ENCODE measurements at regions not wholly inside any gene's neighbourhood (a gene's known extent, or its start where the extent isn't known, plus 50 kb on each side); places are given as distances from the start of the nearest gene placed in this dataset.
A peak's percentile ranks its signal among the peaks of the same experiment; 100 is the strongest.

DNA sequence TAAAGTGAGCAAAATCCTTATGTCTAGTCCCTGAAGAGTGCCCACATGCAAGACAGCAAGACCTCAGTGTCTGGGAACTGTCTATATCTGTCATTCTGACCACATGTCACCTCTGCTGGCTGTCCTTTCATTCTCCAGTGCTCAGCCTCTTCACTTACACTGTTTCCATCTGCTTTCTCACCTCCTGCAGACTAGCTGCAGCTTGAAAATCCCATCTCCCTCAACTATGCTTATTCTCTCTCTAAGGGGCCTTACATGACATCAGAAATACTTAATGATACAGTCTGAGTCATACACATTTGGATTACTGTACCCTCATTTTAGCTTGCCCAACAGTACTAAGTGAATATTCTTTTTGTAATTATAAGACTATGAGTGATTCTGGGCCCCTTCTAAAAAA lies 587.8 kb downstream of the EPM2A start:
- H3K4me3 Mint-ChIP-seq: no peak overlapping the region
- no peaks in the 10 kb centered on the region for H3K9me3 Mint-ChIP-seq
- no peak for DNase-seq (ENCODE audit: low spot score)
- no peaks in the 10 kb centered on the region for H3K36me3 Mint-ChIP-seq
- POLR2A ChIA-PET: interaction anchor here (0.6 kb wide), 1 partner anchor 18 kb away, joined by 6 read pairs; no protein-coding TSS in a partner anchor
- TF ChIP-seq, protein P1, sequence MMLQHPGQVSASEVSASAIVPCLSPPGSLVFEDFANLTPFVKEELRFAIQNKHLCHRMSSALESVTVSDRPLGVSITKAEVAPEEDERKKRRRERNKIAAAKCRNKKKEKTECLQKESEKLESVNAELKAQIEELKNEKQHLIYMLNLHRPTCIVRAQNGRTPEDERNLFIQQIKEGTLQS (CRISPR knock-in tag; conservative IDR thresholded peaks at IDR 0.05): no peak
- TF ChIP-seq OVOL2 (CRISPR knock-in tag; IDR thresholded peaks at IDR 0.05; ENCODE audit: borderline replicate concordance) (no peak), SMAD3 (CRISPR knock-in tag; IDR thresholded peaks at IDR 0.05; ENCODE audit: borderline replicate concordance) (no peak), ZBTB21 (CRISPR knock-in tag; IDR thresholded peaks at IDR 0.05; ENCODE audit: borderline replicate concordance) (no peak), MXD4 (CRISPR knock-in tag; IDR thresholded peaks at IDR 0.05; ENCODE audit: borderline replicate concordance) (no peak), CBFB (CRISPR knock-in tag; IDR thresholded peaks at IDR 0.05; ENCODE audit: low read depth) (no peak), NFE2L1 (CRISPR knock-in tag; IDR thresholded peaks at IDR 0.05) (no peak), ZNF416 (CRISPR knock-in tag; IDR thresholded peaks at IDR 0.05) (no peak), GABPB1 (CRISPR knock-in tag; IDR thresholded peaks at IDR 0.05) (no peak), ZNF317 (CRISPR knock-in tag; IDR thresholded peaks at IDR 0.05; ENCODE audit: borderline replicate concordance, low read depth) (no peak), CREB1 (CRISPR knock-in tag; IDR thresholded peaks at IDR 0.05) (no peak), NR1H2 (CRISPR knock-in tag; IDR thresholded peaks at IDR 0.05) (no peak), ZNF121 (CRISPR knock-in tag; IDR thresholded peaks at IDR 0.05) (no peak)
- TF ChIP-seq, protein P2, sequence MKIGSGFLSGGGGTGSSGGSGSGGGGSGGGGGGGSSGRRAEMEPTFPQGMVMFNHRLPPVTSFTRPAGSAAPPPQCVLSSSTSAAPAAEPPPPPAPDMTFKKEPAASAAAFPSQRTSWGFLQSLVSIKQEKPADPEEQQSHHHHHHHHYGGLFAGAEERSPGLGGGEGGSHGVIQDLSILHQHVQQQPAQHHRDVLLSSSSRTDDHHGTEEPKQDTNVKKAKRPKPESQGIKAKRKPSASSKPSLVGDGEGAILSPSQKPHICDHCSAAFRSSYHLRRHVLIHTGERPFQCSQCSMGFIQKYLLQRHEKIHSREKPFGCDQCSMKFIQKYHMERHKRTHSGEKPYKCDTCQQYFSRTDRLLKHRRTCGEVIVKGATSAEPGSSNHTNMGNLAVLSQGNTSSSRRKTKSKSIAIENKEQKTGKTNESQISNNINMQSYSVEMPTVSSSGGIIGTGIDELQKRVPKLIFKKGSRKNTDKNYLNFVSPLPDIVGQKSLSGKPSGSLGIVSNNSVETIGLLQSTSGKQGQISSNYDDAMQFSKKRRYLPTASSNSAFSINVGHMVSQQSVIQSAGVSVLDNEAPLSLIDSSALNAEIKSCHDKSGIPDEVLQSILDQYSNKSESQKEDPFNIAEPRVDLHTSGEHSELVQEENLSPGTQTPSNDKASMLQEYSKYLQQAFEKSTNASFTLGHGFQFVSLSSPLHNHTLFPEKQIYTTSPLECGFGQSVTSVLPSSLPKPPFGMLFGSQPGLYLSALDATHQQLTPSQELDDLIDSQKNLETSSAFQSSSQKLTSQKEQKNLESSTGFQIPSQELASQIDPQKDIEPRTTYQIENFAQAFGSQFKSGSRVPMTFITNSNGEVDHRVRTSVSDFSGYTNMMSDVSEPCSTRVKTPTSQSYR (CRISPR knock-in tag; IDR thresholded peaks at IDR 0.05): no peak
- TF ChIP-seq, protein P3, sequence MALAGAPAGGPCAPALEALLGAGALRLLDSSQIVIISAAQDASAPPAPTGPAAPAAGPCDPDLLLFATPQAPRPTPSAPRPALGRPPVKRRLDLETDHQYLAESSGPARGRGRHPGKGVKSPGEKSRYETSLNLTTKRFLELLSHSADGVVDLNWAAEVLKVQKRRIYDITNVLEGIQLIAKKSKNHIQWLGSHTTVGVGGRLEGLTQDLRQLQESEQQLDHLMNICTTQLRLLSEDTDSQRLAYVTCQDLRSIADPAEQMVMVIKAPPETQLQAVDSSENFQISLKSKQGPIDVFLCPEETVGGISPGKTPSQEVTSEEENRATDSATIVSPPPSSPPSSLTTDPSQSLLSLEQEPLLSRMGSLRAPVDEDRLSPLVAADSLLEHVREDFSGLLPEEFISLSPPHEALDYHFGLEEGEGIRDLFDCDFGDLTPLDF (CRISPR knock-in tag; IDR thresholded peaks at IDR 0.05): no peak
- no peaks in the 10 kb centered on the region for H3K27me3 Mint-ChIP-seq (ENCODE audit: low read depth)
- ATAC-seq: no peak
- H3K4me1 Mint-ChIP-seq: peaks cover 28% of the 10 kb centered on the region
- H3K27ac Mint-ChIP-seq: no peak overlapping the region
- CTCF ChIA-PET: no interaction called here

DNA sequence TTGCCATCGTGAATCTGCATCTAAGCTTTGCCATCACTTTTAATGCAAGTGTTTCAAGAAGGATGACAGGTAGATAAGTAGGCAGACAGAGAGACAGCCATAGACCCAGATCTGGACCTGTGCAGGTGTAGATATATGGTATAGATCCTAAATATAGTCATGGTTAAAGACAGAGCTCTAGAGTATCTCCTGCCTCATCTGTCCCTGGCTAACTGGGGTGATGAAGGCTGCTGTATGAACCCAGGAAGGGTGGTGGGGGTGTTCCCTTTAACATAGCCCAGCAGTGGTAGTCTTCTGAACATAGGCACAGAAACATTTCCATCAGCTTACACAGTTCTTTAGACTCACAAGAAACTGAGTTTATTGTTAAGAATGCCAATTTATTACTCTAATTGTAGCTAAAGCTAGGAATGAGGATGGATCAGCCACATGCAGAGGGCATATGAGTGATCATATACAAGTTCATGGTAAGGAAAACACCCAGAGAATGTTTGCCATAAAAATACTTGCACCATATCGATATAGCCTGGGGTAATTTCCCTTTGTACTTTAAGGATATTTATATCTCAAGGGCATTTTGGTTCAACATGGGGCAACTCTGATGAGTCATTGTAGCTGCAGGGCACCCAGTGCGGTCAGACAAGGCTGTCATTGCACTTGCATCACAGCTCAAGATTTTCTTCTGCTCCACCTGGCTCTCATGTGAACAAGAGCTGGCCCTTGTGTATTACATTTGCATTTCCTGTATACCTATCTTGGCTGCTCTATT lies 587.2 kb downstream of the EPM2A start:
- TF ChIP-seq, protein P4, sequence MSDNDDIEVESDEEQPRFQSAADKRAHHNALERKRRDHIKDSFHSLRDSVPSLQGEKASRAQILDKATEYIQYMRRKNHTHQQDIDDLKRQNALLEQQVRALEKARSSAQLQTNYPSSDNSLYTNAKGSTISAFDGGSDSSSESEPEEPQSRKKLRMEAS (CRISPR knock-in tag; IDR thresholded peaks at IDR 0.05): no peak
- 0 out of 2 replicates have a peak, but pooled peaks have one; percentile 36 for TF ChIP-seq GABPB1 (CRISPR knock-in tag; IDR thresholded peaks at IDR 0.05)
- ChIA-PET CTCF (no interaction called here), POLR2A (no interaction called here)
- Mint-ChIP-seq H3K36me3 (no peaks in the 10 kb centered on the region), H3K27ac (no peak overlapping the region), H3K4me1 (peaks cover 28% of the 10 kb centered on the region), H3K4me3 (no peak overlapping the region), H3K9me3 (no peaks in the 10 kb centered on the region), H3K27me3 (ENCODE audit: low read depth) (no peaks in the 10 kb centered on the region)
- DNase-seq (ENCODE audit: low spot score): no peak
- ATAC-seq: no peak

DNA sequence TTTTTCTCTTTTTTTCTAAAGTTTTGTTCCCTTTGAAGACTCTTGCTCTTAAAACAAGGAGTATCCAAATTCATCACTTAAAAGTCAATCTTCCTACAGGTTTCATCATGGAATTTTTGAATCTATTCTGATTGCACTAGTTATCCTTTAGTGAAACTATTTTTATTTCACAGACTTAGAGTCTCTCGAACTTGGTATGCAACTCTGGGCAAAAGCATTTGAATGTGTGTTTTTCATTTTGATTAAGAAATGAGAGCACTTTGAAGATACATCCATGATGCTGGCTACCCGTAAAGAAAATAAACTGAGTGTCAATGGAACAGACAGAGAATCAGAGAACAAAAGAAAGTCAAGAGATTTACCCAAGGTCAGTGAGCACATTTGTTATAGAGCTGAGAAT lies 586.5 kb downstream of the EPM2A start:
- Mint-ChIP-seq H3K4me1 (peaks cover 33% of the 10 kb centered on the region), H3K27me3 (ENCODE audit: low read depth) (no peaks in the 10 kb centered on the region), H3K4me3 (no peak overlapping the region), H3K9me3 (no peaks in the 10 kb centered on the region), H3K36me3 (no peaks in the 10 kb centered on the region), H3K27ac (no peak overlapping the region)
- POLR2A ChIA-PET: no interaction called here
- CTCF ChIA-PET: no interaction called here
- TF ChIP-seq SMAD3 (CRISPR knock-in tag; IDR thresholded peaks at IDR 0.05; ENCODE audit: borderline replicate concordance) (no peak), KAT7 (CRISPR knock-in tag; IDR thresholded peaks at IDR 0.05; ENCODE audit: borderline replicate concordance) (no peak), OVOL2 (CRISPR knock-in tag; IDR thresholded peaks at IDR 0.05; ENCODE audit: borderline replicate concordance) (no peak), ZNF232 (CRISPR knock-in tag; IDR thresholded peaks at IDR 0.05) (no peak), NR3C1 (CRISPR knock-in tag; conservative IDR thresholded peaks at IDR 0.05; ENCODE audit: low read depth) (no peak), CREM (CRISPR knock-in tag; IDR thresholded peaks at IDR 0.05) (no peak)
- ATAC-seq: no peak
- DNase-seq (ENCODE audit: low spot score): no peak

Measured in WTC11 (cell line).